RCC 7860 (cell line): ENCODE measurements at regions not wholly inside any gene's neighbourhood (a gene's known extent, or its start where the extent isn't known, plus 50 kb on each side); places are given as distances from the start of the nearest gene placed in this dataset.

Experiments
- DNase-seq: peaks from one replicate; pipeline ENCODE4 v3.0.0-alpha.2; 2015; ENCODE audit warnings: low spot score
- FAIRE-seq: peaks from 2 replicates; lab custom pipeline; 2012; peaks lifted over from hg19 to GRCh38; lab: Jason Lieb, UNC

DNA sequence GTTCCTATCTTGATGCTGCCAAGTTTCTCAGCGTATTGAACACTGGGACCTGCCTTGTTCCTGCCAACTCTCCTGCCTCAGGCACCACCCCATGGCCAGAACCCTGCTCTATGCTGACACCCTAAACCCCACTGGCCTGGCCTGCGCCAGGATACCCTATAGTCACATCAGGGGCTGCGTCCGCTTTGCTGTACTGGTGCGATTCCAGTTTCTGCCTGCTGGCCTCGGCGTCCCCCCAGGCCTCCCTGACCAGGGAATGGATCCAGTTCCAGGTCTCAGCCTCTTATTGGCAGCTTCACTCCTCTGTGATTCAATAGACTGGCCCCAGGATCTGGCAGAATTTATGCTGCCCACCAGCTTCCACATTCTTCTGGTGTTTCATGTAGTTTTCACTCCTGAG lies 55.0 kb downstream of the GPR6 start:
- FAIRE-seq (no peak), DNase-seq (no peak)

DNA sequence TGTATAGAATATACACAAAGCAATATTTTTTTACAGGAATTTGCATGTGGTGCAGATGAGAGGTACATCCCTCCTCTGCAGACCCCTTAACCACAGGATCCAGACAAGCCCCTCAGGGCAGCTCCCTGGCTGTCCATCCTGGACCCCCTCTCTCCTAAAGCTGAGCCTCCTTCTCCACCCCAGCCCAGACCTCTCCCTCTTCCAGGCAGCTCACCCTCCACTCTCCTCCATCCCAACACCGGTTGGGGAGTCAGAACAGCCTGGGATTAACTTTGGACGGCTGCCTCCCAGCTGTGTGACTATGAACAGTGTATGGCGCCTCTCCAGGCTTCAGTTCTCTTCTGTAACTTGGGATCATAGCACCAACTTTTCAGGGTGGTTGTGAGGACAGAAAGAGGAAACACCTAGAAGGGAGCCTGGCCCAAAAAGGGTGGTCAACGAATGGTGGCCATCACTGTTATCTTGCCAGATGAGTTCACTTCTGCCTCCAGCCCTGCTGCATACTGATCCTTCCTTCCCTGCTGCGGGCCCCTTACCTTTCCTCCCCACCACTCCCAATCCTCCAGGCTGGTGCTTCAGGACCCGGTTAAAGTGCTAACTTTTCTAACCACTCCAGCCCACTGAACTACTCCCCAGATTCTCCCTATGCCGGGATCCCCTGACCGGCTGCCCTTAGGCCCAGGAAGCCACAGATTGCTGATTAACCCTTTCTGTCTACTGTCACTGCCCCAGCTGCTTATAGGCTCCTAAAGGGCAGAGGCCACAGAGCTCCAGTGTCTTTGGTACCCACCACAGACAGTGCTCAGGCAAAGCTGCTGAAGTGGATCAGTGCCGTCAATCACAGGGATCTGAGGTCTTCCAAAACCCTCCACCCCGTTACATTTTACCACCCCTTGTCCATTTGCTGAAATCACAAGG lies 55.9 kb downstream of the GPR6 start:
- DNase-seq (no peak), FAIRE-seq (no peak)

DNA sequence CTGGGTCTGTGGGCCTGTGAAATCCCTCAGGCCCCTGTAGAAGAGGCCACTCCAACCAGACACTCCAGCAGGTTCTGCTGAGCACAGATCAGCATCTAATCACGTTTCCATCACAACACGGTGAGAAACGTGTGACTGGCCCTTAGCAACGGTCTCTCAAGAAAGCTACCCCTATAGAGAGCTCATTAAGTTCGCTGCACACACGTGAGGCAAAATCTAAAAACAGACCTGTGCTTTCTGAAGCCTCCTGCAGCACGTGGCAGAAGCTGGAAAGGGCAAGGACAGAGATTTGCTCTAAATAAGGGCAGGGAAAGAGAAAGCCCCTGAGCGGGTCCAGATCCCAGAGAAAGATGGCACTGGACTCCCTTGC lies 56.5 kb downstream of the GPR6 start:
- FAIRE-seq: no peak
- no peak for DNase-seq

DNA sequence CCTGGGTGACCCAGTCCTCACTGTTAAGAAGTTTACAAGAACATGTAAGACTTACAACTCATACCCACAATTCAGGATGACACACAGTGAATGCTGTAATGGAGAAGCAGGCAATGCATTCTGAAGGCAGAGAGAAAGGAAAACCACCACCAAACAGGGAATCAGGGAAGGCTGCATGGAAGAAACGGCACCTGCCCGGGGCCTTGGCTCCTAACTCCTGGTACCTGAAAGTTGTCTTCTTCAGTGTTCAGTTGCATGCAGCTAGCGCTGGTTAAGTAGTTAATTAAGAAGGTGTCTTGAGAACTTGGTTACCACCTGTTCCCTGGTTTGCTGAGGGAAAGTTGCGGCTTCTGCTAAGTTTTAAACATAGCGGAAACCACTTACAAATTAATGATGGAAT lies 57.2 kb downstream of the GPR6 start:
- FAIRE-seq (no peak), DNase-seq (no peak)

DNA sequence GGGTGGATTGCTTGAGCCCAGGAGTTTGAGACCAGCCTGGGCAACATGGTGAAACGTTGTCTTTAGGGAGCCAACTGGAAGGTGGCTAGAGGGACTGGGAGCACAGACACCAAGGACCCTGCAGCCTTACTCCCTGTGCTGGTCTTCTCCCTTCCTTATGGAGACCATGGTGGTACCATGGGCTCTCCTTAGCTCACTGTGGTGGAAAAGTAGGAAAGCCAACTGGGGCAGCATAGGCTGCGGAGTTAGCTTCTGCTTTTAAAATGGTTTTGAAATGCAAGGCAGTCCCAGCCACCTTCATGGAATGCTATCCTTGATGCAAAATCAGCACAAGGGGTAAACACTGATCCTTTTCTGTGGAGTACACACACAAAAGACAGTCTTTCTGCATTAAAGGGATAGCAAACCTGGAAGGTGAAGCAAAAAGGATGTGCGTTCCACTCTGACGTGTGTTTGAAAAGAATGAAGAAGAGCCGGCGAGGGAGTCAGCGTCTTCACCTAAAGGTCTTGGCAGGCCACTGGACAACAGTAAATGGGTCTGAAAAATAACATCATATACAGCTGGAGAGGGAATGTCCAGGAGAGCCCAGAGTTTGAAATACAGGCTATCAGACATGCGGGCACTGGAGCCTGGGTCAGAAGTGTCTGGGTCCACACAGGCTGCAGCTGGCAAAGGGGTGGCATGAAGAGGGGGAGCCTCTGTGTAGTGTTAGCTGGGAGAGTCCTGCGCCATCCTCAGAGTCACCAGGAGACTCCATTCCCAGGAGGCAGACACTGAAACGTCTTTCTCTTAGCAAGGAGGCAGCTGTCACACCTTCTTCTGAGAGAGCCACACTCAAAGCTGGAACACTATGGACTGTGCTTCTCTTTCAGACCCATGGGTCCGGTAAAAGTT lies 58.5 kb downstream of the GPR6 start:
- DNase-seq (no peak), FAIRE-seq (no peak)

DNA sequence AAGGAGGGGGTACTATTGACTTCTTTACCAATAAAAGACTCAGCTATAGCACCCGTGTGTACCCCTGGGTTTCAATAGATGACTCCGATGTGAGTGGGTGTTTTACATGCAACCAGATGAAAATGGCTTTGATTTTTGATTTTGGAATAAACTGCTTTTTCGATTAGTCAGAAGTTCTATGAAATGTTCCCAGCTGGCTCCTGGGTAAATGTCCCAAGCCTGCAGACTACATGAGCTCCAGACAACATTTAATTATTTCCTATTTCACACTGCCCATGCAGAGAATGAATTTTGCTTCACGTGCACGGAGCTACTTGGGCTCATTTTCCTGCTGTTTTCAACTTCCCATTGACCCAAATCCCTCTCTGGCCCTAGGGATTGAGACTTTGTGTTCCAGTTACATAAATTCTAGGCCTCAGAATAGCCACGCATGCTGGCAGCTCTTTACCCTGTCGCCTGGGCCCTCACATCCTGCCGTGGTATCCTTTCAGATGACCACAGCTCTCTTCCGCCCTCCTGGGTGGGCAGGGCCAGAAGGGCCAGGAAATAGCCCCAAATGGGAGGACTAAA lies 59.7 kb downstream of the GPR6 start:
- DNase-seq (no peak), FAIRE-seq (no peak)

DNA sequence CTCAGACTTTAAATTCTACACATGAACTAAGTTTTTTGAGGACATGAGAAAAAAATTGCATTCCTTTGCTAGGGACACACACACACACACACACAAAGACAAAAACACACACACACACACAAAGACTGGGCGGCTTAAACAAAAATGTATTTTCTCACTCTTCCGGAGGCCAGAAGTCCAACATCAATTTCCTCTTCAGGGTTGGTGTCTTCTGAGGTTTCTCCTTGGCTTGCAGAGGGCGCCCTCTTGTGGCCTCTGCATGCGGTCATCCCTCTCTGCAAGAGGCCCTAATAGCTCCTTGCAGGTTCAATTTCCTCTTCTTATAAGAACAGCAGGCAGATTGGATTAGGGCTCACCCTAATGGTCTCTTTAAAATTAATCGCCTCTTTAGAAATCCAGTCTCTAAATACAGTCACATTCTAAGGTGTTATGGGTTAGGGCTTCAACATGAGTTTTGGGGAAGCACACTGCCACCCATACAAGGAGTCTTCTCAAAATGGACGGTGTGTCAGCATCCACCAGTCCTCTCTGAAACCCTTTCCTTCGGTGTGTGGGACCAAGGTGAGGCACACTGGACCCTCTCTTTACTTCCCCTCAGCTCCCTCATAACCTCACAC lies 61.4 kb downstream of the GPR6 start:
- DNase-seq (peak; percentile 47), FAIRE-seq (peak; percentile 11)

DNA sequence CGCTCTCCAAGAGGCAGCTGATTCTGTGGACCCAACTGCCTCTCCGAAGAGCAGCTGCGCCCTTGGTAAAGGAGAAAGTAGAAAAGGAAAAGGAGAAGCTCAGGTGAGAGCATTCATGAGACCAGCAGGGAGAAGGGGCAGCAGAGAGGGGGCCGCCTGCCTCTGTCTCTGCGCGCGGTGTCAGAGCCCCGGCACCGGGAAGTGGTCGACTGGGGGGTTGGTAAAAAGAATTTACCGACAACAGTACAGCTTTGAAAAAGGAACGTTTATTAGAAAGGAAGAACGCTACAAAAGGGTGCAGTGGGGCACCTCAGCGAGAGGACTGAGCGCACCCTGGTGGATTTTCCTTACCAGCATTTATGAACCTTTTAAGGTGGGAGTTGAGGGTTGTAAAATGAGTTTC lies 61.9 kb downstream of the GPR6 start:
- DNase-seq: no peak

DNA sequence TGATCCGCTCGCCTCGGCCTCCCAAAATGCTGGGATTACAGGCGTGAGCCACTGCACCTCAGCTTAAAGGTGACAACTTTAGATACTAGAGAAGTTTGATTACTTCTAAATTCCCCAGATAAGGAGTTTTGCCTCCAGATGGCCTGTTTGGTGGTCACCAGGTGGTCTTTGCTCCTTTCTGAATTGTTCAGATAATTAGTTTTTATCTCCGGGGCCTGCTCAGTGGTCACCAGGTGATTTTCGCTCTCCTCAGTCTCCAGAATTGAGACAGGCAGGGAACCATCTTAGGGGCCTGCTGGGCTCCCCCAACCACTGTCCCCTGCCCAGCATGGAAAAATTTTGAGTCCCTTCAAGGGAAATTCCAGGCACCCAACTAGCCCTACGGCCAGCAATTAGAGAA lies 62.6 kb downstream of the GPR6 start:
- DNase-seq: no peak

More for the DNA sequence above, 61.9 kb downstream of the GPR6 start:
- FAIRE-seq: no peak

DNA sequence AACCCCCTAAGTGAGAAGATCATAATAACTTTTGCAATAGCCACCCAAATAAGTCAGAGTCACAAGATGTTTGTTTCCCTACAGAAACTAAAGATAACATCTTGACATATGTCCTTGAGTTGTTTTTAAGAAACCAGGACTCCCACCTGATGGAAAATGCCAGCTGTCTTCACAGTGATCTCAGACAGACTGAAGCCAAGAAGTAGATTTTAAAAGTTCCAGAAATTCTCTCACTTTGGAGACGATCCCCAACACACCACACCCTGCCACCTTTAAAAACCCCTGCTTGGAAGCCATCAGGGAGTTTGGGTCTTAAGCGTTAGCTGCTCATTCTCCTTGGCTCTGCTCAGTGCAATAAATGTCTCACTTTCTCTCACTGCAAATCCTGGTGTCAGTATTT lies 63.0 kb downstream of the GPR6 start:
- FAIRE-seq (no peak), DNase-seq (no peak)

More for the DNA sequence above, 62.6 kb downstream of the GPR6 start:
- FAIRE-seq: no peak

DNA sequence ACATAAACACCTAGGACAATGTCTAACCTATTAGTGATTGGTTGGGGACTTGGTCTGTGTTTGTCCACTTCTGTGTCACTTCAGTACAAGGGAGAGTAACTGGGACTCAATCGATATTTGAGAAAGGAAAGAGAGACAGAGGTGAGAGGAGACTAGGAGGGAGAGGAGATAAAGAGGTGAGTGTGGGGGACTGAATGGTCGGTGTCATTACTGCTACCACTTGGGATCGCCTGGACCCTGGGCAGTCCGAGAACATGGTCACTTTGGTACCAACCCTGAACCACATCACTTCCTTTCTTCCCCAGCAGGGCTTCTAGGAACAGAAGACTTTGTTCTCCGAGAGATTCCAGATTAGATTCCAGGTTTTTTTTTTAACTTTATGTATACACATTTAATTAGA lies 63.7 kb downstream of the GPR6 start:
- DNase-seq (no peak), FAIRE-seq (no peak)

DNA sequence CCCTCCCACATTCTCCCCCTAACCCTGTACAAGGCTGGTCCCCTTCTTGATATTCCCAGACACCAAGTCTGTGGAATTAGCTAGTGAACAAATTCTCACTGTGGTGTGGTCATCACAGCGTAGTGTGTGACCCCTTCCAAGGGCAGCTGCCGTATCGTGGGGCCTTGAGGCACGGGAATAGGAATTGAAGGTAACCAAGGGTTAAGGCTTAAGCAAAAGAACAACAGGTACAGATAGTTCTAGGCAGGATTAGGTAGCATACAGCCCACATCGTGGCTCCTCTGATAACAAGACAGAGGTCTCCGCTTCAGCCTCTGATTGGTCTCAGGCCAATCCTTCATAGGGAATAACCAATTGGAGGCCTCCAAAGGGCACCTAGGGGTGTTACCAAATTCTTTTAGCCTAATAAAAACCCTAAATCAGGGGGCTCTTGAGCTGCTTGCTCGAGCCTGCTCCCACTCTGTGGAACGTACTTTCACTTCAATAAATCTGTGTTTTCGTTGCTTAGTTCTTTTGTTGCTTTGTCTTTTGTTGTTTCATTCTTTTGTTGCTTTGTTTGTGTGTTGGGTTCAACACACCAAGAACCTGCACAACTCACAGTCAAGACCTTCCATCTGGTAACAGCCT lies 64.7 kb downstream of the GPR6 start:
- DNase-seq: no peak
- FAIRE-seq: no peak

DNA sequence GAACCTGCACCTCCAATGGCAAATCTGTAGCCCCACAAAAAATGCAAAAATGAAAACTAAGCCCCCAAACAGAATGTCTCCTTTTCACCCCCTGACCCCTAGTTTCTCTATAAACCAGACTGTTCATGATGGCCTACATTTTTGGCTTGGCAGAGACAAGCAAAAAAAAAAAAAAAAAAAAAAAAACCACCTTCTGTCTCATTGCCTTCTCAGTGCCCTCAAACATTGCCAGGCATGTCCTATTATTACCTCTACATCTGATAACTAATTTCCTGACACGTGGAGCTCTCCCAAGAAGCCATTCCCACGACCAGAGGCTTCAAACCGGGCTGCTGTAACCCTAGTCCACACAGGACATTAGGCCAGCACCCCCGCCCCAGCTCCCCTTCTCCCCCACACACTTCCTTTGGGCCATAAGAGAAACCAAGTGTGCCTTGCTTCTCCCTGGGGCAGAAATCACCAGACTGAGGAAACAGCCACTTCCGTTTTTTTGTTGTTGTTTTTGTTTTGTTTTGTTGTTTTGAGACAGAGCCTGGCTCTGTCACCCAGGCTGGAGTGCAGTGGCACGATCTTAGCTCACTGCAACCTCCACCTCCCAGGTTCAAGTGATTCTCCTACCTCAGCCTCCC lies 65.4 kb downstream of the GPR6 start:
- DNase-seq (no peak), FAIRE-seq (no peak)

DNA sequence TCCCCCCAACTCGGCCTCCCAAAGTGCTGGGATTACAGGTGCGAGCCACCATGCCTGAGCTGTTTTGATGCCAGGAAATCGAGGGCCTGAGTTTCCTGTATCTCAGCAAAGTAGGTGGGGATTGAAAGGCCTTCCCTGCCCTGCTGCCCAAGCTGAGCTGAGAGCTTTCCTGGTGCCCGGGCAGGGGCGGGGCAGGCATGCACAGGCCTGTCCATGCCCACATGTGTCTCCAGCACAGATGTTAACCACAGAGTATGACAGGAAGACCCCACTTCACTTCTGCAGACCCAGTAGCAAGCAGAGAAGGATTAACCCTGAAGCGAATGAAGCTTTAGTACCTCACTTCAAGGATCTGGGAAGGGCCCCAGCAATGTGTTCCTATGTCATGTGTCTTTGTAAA lies 66.0 kb downstream of the GPR6 start:
- FAIRE-seq (no peak), DNase-seq (no peak)

DNA sequence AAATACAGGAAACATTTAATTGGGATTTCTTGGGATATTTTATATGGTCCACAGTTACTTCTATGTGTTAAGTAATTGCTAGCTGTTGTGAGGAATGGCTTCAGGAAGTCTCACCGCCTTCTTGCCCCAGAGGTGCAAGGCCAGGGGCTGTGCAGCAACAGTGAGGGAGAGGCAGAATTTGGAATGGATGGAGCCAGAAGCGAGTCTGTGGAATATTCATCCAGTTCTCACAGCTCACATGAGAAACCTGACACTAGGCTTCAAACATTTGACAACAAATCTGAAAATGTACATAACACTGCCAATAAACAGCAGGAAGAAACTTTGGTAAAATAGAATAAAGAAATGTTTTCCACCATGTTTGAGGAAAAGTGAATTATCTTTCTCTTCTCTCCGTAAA lies 66.5 kb downstream of the GPR6 start:
- FAIRE-seq: no peak
- DNase-seq: no peak

DNA sequence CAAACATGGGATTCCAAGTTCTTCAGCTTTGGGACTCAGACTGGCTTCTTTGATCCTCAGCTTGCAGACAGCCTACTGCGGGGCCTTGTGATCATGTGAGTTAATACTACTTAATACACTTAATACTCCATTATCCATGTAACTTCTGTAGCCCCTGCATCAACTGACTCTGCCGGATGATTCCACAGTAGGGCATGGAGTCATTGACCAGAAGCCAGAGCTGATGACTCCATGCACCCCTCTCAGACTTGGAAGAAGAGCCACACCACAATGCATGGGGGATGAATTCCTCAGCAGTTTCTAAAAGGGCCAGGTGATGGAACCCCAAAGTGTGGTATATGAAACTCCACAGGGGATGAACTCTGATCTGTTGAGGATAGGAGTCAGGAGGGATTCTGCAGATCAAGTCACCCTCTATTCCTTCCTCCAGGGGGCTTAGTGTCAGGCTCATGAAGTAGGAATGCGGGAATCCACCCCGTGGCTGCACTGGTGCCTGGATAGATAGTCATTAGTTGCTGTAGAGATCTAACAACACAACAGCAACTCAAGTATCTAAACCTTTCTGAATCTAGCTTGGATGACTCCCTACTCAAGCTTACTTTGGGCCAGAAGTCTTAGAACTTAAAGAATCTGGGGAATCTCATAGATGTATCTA lies 70.2 kb downstream of the GPR6 start:
- DNase-seq (no peak), FAIRE-seq (no peak)

DNA sequence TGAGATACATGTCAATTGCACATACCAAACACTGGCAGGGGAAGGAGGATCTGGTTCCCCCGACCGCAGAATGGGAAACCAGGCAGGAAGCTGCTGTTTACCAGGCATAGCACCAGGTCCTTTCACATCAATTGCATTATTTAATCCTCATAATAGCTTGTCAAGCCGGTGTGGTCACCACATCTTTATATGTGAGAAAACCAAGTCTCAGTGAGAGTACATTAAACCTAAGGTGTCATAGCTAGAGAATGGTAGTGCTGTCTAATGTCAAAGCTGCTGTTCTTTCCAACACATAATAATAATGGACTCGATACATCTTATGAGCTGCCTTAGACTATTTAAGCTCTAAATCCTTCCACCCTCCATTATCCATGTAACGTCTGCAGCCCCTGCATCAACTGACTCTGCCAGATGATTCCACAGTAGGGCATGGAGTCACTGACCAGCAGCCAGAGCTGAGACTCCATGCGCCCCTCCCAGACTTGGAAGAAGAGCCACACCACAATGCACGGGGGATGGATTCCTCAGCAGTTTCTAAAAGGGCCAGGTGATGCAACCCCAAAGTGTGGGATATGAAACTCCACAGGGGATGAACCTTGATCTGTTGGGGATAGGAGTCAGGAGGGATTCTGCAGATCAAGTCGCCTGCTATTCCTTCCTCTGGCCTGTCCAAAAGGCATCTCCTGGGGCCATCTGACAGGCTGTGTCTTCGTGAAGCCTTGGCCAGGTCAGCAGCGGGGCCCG lies 71.8 kb downstream of the GPR6 start:
- no peak for FAIRE-seq
- no peak for DNase-seq
